GM21515 (cell line): ENCODE measurements at regions not wholly inside any gene's neighbourhood (a gene's known extent, or its start where the extent isn't known, plus 50 kb on each side); places are given as distances from the start of the nearest gene placed in this dataset.
A peak's percentile ranks its signal among the peaks of the same experiment; 100 is the strongest.

Experiments
- ATAC-seq: cut with Tn5 transposase; IDR thresholded peaks from one replicate; pipeline ENCODE4 v1.9.1; 2021; ENCODE audit not compliant: unreplicated experiment

DNA sequence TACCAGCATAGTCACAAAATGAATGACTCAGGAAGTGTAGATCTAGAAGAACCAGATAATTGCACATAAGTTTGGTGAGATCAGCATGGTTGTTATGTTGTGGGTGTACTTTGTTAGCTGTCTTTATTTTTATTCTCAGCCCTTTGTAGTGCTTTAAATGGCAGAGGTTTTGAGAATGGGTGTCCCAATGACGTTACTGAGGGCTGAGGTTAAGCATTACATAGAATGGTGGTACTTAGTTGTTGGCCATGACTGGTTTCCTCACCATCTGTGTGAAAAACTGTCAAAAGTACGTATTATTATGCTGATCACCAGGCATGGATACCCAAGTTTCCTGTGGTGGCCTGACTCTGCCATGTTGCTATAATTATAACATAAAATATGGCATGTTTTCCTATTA, 165.8 kb downstream of the UBE2E3 start:
- no peak for ATAC-seq

DNA sequence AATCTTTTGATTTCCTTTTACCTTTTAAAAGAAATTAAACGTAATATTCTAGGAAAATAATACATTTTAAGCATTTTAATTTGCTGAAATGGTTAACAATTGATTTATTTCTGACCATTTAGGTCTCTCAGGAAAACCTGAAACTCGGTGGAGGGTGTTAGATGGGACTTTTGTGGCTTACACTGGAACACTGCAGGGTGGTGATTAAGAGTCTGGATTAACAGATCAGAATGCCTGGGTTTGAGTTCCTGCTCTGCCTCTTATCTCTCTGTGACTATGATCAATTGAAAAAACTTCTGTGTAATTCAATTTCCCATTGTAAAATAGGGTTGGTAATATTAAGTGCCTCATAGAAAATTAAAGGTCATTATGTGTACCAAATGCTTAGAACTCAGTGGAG, 168.7 kb downstream of the UBE2E3 start:
- no peak for ATAC-seq

DNA sequence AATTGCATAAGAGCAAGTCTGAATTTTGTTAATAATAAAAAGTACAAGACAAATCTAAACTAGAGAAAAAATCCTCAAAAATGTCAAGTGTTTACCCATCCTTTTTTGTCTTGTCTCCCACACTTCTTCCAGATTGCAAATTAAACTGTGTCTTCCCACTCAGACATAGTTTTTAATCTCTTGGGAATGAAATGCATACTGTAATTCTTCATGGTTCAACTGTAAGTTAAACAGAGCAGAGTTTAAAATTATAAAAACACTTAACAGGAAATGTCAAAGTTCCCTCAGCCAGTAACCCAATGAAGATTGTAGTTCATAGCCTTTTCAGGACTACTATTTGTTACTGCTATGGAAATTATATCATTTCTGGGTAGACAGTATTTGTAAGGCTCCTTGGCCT, 171.8 kb downstream of the UBE2E3 start:
- ATAC-seq: no peak

DNA sequence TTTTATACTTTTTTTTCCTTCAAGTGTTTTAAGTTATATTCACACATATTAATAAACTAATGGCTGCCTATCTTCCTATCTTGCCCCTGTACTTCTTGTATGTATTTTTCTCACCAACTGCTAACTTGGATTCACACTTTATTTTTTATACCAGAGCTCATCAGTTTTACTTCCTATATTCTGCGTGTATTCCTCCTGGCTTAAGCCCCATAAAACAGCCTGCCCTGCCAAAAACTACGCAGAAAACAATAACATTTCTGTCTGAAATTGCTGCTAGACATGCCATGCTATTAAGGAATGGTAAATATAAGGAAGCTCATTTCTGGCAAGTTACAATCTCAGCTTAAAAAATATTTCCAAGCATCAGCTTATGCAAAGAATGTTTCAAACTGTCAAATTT, 172.3 kb downstream of the UBE2E3 start:
- ATAC-seq: no peak

DNA sequence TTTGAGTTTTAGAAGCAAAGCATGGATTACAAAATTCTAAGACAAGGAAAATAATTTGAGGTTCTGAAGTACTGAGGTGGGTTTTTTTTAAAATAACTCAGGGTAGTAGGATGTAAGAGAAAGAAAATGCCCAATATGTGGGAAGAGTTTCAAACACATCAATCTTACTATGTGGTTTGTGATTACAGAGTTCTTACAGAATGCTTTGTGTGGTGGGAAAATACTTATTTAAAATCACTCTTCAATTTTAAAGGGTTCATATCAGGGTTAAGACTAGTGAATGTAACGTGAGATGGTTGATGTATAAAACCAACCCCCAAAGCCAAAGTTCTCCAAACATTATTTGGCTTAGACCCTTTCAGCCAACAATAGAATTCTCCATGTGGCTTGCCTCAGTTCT, 173.5 kb downstream of the UBE2E3 start:
- no peak for ATAC-seq

DNA sequence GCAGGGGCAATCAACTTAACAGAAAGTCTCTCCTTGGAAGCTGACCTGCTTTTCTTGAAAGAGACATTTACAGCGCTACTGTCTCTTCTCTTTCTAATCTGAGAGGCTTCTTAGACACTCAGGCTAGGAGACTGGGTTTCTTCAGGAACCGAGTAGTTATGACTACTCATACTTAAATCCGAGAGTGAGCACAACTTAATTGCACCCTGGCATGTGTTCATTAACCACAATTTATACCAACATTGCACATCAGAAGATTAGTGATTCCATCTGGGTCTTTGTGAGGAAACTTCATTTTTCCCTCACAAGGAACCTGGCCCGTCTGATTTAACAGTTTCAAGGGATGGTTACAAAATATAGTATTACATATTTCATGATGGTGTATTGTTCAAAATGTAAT, 176.9 kb downstream of the UBE2E3 start:
- ATAC-seq: no peak

DNA sequence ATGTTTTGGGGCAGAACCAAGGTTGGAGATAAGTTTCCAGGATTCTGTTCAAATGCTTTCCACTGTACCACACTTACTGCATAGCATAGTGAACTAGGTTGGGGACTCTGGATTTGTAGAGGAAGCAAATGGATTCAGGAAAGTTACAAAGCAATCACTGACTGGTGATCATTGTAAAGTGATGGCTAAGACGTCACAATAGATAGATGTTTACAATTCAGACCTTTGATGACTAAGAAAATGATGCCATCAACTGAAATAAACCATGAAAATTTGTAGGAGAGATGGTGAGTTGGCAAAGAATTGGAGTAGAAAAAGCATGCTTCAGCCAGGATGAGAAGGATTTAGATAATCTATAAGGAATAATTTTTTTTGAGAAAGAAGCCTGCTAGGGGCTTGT, 178.0 kb downstream of the UBE2E3 start:
- no peak for ATAC-seq

DNA sequence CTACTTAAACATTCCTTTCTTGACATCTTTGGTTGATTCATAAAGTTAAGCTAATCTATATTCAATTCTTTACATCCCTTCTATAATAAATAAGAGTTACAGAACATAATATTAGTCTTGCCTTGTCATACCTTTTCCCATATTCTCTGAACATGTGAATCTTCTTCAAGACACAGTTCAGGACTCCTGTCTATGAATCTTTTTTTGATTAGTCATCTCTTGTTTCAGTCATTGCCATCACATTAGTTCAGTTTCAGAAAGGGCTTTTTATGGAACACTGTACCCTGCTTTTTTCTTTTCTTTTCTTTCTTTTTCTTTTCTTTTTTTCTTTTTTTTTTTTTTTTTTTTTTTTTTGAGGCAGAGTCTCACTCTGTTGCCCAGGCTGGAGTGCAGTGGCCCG, 181.2 kb downstream of the UBE2E3 start:
- no peak for ATAC-seq

DNA sequence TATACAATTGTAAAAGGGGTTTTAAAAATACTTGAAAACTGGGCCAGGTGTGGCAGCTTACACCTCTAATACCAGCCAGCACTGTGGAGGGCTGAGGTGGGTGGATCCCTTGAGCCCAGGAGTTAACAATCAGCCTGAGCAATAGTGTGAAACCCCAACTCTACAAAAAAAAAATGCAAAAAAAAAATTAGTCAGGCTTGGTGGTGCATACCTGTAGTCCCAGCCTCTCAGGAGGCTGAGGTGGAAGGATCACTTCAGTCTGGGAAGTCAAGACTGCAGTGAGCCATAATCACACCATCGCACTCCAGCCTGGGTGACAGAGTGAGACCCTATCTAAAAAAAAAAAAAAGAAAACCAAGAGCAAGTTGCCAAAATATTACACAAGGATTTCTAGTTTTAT, 182.7 kb downstream of the UBE2E3 start:
- ATAC-seq: no peak

DNA sequence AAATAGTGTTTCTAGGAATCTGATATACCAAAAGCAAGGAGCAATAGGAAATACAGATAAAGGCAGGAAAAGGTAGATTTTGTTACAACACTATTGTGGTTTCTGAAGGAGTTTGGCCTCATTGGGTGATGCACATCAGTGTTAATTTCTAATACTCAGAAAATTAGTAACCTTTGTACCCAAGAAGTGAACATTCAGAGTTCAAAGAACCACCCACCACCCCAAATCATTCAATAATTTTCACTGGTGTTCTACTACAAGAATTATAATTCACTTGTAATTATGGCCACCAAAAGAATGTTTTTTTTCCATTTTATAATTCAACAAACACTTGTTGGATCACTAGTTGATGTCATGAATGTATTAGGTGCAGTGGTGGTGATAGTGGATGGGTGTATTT, 183.3 kb downstream of the UBE2E3 start:
- ATAC-seq: no peak

DNA sequence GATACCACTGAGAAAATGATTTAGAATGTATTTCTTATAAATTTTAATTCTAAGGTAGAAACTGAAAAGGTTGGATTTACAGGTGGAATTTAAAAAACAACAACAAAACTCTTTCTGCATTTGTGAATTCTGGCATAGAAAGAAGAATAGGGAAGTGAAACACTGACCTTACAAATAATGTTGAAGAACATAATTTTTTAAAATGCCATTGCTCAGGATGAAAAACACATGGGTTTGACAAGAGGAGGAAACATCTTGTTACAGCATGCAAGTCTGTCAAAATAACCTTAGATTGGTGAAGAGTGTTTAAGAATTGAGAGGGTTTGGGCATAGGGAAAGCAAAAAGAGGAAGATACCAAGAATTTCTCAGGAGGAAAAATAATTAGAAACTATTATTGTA, 184.3 kb downstream of the UBE2E3 start:
- ATAC-seq: no peak

DNA sequence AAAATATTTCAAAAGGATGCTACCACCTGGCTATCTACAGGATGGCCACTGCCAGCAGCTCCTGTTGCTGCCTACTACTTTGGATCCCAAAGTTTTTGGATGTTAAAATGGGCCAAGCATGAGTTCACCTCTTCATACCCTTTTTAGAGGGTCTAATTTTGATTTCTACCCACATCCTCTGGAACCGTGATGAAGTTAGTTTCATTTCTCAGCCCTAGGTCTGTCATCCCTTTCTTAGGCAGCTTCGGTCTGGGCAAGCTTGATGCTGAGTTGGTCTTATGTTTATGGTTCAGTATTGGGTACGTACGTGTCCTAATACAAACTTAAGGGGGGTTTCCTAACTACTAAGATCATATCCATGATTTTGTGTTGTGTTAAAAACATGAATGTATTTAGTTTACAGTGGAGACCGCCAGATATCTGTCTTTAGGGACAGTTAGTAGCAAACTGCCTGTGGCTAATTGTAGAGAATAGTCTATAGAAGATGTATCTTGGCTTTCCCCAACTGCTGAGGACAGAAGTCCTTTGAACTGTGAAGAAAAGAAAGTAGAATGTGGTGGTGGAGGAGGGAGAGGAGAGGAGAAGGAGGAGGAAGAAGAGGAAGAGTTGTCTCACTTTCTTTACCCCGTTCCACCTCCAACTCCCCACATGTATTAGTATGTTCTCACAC, 184.9 kb downstream of the UBE2E3 start:
- ATAC-seq: peak; percentile 72

DNA sequence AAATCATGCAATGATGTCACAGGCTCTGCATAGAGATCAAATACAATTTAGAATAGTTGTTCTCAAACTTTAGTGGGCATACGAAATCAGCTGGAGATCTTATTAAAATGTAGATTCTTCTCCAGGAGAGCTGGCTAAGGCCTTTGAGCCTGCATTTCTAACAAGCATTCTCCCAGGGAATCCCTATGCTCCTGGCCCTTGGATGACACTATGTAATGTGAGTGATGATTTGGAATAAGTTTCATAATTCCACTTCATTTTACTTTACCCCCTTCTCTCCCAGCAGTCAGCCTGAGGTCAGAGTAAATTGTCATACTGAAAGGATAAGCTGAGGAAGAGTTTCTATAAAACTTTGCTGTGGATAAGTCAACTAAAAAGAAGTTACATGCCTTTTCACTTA, 189.1 kb downstream of the UBE2E3 start:
- ATAC-seq: no peak

DNA sequence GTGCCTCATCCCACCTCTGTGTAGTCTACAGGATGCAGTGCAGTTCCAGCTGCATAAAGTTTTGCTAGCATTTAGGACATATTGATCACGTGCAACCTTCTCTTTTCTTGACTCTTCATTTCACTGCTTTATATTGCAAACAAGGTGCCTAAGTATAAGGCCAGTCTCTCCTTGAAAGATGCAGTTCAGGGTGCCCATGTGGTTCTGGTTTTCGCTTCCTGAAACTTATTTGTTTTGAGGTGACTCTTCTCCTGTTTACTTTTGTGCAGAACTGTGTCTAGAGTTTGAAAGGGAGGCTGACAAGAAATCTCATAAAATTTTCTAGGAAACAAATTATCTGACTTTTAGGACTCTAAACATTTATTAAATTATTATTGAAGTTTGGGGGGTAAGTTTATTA, 189.9 kb downstream of the UBE2E3 start:
- ATAC-seq: no peak

DNA sequence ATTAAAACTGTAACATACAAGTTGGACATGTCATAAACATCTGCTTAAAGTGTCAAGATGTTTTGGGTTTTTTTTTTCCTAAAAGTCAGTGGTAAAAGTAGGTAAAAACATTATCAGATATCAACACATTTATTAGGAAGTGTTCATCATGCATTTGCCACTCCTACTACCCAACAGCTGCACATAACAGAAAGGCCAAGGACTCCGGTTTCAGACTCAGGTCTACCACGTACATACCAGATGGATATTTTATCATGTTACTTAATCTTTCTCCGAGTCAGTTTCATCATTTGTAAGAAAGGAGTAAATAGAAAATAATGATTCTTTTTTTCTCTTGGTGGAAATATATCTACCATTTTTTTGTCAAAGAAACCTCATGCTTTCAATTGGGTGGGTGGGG, 192.3 kb downstream of the UBE2E3 start:
- no peak for ATAC-seq

DNA sequence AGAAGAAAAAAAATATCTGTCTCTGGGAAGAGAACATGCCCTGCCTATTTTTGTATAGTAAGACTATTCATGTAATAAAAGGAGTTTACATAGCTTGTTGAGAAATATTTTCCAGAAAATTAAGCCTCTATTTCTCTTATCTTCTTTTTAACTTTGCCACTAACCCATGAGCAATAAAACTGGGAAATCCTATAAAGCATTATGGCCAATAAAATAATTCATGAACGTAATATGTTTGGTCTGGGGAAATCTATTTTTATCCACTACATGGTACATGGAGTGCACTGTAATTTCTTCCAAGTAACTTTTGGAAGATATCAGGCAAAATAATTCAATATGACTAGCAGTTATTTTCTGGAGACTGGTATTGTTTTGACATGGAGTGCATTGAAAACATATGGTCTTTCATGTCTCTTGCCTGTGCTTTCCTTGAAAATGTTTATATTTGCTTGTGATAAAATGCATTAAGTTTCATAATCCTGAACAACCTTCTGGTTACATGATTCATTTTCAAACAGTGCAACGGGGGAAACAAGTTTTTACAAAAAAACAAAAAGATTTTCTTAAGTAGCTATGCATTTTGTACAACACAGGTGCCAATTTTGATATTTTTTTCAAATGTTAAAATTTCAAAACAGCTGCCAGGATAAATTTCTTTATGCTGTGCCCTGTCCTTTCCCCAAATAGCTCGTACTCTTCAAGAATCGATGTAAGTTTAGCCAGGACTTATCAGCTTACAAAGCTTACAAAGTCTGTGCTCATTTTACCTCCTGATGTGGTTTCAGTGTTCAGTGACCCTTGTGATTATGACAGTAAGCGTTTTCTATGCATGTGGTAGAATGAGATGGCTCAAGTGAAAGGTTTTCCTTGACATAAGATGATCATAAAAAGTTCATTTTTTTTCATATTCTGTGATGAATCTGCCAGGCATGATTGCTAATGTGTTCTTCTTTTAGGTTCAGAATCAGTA, 194.5 kb downstream of the UBE2E3 start:
- peak; percentile 52 for ATAC-seq

DNA sequence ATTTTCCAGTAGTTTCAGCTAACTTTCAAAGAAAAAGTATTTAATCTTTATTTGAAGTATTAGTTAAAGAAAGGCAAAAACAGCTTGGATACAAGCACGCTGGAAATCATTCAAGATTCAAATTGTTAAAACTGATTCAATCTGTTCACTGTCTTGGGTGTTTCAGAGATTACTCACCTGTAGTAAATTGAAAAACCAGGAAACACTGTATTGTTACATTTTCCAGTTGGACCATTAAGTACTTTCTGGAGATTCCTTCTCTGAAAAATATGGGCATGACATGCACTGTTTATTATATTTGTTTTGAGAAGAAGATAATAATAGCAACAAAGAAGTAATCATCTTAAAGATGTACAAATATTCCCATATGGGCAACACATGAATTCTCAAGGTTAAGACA, 196.1 kb downstream of the UBE2E3 start:
- ATAC-seq: no peak

DNA sequence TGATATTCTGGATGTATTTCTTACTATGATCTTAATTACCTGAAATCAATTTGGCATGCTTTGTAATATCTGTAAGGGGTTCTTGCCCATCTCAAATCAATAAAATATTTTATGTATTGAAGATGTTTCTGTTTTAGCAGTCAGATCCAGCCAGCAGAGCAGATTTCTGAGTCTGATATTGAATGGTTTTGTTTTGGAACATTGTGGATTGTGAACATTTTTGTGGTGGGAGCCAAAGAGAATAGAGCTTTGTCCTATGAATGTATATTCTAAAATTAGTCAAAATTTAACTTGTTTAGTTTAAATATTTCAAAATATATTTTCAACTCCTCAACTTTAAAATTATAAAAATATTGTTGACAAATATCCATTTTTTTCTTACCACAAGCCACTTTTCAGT, 197.0 kb downstream of the UBE2E3 start:
- no peak for ATAC-seq

DNA sequence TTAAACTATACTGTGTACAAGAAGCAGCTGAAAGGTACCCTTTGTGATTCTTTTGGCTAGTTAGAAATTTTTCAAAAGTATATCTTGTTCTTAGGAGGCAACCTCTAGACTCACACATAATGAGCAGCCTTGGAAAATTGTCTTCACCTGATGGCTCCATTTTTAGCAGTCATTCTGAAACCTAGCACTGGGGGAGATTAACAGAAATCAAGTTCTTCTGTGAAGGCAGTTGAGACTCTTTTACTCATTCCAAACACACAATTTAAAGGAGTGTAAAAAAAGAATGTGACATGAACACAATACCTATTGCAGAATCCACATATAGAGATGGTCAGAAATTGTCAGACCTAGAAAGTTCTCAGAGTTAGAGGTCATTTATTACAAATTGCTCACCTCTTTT, 197.7 kb downstream of the UBE2E3 start:
- no peak for ATAC-seq

DNA sequence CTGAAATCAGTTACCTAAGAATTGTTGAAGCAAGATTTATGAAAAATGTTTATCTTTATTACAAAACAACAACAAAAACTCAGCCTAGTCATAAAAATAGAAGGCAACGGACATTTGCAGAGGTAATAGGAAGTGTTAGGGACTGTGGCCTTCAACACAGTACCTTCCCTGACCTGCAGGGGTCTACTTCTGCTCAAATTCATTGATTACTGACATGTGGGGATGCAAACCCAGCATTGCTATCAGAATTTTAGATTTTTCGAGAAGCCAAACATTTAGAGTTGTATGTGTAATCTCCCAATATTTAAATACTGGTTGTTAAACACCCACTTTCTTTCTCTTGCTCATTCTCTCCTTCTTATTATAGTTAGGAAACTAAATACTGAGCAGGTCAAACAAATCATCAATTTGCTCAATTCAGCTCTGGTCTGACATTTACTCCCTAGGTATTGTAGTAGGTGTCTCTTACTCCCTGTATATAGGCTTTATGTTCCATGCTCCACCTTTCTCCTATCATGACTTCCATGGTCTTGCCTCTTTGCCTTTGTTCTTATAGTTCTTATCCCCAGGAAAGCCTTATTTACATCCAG, 198.5 kb downstream of the UBE2E3 start:
- ATAC-seq: peak; percentile 53

DNA sequence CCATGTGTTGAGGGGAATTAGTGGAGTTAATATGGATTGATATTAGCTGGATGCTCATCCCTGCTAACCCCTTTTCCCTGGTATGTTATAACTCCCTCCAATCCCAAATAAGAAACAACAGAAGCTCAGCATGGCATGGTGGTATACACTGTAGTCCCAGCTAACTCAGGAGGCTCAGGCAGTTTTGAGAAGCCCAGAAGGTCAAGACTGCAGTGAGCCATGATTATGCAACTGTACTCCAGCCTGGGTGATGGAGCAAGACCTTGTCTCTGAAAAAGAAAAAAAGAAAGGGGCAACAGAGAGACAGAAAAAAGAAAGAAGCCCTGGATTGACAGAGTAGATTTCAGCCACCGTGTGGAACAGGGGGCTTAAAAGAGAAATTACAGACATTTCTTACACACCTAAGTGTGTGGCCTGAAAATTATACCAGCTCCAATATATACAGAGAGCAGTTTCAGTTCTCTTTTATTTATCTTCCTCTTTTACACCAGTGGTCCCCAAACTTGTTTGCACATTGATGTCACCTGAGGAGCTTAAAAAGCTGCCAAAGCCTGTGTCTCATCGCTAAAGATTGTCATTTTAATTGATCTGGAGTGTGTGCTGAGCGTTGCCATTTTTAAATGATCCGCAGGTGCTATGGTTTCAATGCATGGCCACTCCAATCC, 203.6 kb downstream of the UBE2E3 start:
- ATAC-seq: peak; percentile 99

DNA sequence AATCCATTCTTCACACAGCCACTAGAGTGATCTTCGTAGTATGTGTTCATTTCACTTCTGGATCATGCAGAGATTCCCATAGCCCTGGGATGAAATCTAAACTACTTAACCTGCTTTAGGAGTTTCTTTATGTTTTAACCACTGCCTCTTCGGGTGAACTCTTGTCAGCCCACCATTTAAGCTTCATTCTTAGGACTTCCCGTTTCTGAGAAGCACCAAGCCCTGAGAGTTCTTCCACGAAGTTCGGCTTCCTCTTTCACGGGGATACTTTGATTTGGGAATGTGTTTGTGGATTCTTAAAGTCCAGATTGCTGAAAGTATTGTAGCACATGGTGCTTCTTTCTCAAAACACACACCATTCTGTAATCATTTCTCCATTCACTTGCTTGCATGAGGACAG, 205.0 kb downstream of the UBE2E3 start:
- no peak for ATAC-seq
